Parathyroid adenoma (tissue), 2 donors: ENCODE measurements at regions not wholly inside any gene's neighbourhood (a gene's known extent, or its start where the extent isn't known, plus 50 kb on each side); places are given as distances from the start of the nearest gene placed in this dataset.

Experiments used
- H2AFZ ChIP-seq: fragments of 300-600 bp; sonication (generic); one replicate; pipeline ENCODE4 v1.7.0; 2017; ENCODE audit warnings: antibody characterized with exemption, mild to moderate bottlenecking
- H3K27ac ChIP-seq: fragments of 300-600 bp; sonication (generic); one replicate; pipeline ENCODE4 v1.7.0; 2017
- H3K27me3 ChIP-seq: fragments of 300-600 bp; sonication (generic); one replicate; pipeline ENCODE4 v1.7.0; 2017; ENCODE audit warnings: low read length; ENCODE audit not compliant: control insufficient read depth, insufficient read depth
- H3K36me3 ChIP-seq: fragments of 300-600 bp; sonication (generic); one replicate; pipeline ENCODE4 v1.7.0; 2017; ENCODE audit warnings: low read length; ENCODE audit not compliant: control insufficient read depth, insufficient read depth
- H3K4me1 ChIP-seq: fragments of 300-600 bp; sonication (generic); one replicate; pipeline ENCODE4 v1.7.0; 2017; ENCODE audit warnings: control low read depth
- H3K4me2 ChIP-seq: fragments of 300-600 bp; sonication (generic); one replicate; pipeline ENCODE4 v1.7.0; 2017; ENCODE audit warnings: low read length
- H3K4me3 ChIP-seq: fragments of 300-600 bp; sonication (generic); one replicate; pipeline ENCODE4 v1.7.0; 2017; ENCODE audit warnings: low read depth, low read length
- H3K79me2 ChIP-seq: fragments of 300-600 bp; sonication (generic); one replicate; pipeline ENCODE4 v1.7.0; 2017; ENCODE audit warnings: control low read depth
- H3K9ac ChIP-seq: fragments of 300-600 bp; sonication (generic); one replicate; pipeline ENCODE4 v1.7.0; 2017; ENCODE audit warnings: mild to moderate bottlenecking
- H3K9me3 ChIP-seq: fragments of 300-600 bp; sonication (generic); one replicate; pipeline ENCODE4 v1.7.0; 2017; ENCODE audit warnings: low read length; ENCODE audit not compliant: control insufficient read depth
- CTCF ChIP-seq: fragments of 300-600 bp; sonication (generic); IDR thresholded peaks from one replicate; pipeline ENCODE4 v1.7.0; 2017; ENCODE audit warnings: antibody characterized with exemption, mild to moderate bottlenecking
- donor health status: primary hyperparathyroidism.

GRCh38 chr3:43194069-43194468 lies 88.2 kb upstream of the POMGNT2 start:
- H3K4me1 ChIP-seq = no peaks in the 10 kb centered on the region
- H3K9me3 ChIP-seq = no peaks in the 10 kb centered on the region
- no peak overlapping the region for H3K27ac ChIP-seq
- no peaks in the 10 kb centered on the region for H3K79me2 ChIP-seq
- H2AFZ ChIP-seq = no peak overlapping the region
- no peak overlapping the region for H3K9ac ChIP-seq
- no peaks in the 10 kb centered on the region for H3K27me3 ChIP-seq
- H3K36me3 ChIP-seq = no peaks in the 10 kb centered on the region
- no peak overlapping the region for H3K4me2 ChIP-seq
- no peak for TF ChIP-seq CTCF
- H3K4me3 ChIP-seq = no peak overlapping the region

GRCh38 chr3:43192028-43192427 lies 86.1 kb upstream of the POMGNT2 start:
- TF ChIP-seq CTCF = no peak
- H3K9me3 ChIP-seq = no peaks in the 10 kb centered on the region
- H3K36me3 ChIP-seq = no peaks in the 10 kb centered on the region
- H3K79me2 ChIP-seq = no peaks in the 10 kb centered on the region
- H3K27me3 ChIP-seq = no peaks in the 10 kb centered on the region
- no peak overlapping the region for H3K4me2 ChIP-seq
- H3K9ac ChIP-seq = no peak overlapping the region
- no peak overlapping the region for H2AFZ ChIP-seq
- H3K4me3 ChIP-seq = no peak overlapping the region
- H3K4me1 ChIP-seq = no peaks in the 10 kb centered on the region
- H3K27ac ChIP-seq = no peak overlapping the region

GRCh38 chr3:43191116-43191515 lies 85.2 kb upstream of the POMGNT2 start:
- H3K27ac ChIP-seq = no peak overlapping the region
- no peak overlapping the region for H3K4me3 ChIP-seq
- TF ChIP-seq CTCF = no peak
- no peaks in the 10 kb centered on the region for H3K36me3 ChIP-seq
- no peak overlapping the region for H3K9ac ChIP-seq
- no peaks in the 10 kb centered on the region for H3K27me3 ChIP-seq
- no peaks in the 10 kb centered on the region for H3K79me2 ChIP-seq
- H2AFZ ChIP-seq = no peak overlapping the region
- no peak overlapping the region for H3K4me2 ChIP-seq
- H3K4me1 ChIP-seq = no peaks in the 10 kb centered on the region
- no peaks in the 10 kb centered on the region for H3K9me3 ChIP-seq

GRCh38 chr3:43190670-43191069 lies 84.8 kb upstream of the POMGNT2 start:
- no peaks in the 10 kb centered on the region for H3K36me3 ChIP-seq
- H3K79me2 ChIP-seq = no peaks in the 10 kb centered on the region
- H3K4me2 ChIP-seq = no peak overlapping the region
- no peak overlapping the region for H2AFZ ChIP-seq
- no peak overlapping the region for H3K4me3 ChIP-seq
- no peaks in the 10 kb centered on the region for H3K9me3 ChIP-seq
- peaks cover under 1% of the 10 kb centered on the region for H3K4me1 ChIP-seq
- no peaks in the 10 kb centered on the region for H3K27me3 ChIP-seq
- H3K9ac ChIP-seq = no peak overlapping the region
- TF ChIP-seq CTCF = no peak
- no peak overlapping the region for H3K27ac ChIP-seq

GRCh38 chr3:43187836-43188479 lies 82.1 kb upstream of the POMGNT2 start:
- TF ChIP-seq CTCF = no peak
- no peaks in the 10 kb centered on the region for H3K36me3 ChIP-seq
- no peak overlapping the region for H3K4me3 ChIP-seq
- no peaks in the 10 kb centered on the region for H3K79me2 ChIP-seq
- H3K9me3 ChIP-seq = no peaks in the 10 kb centered on the region
- H3K27me3 ChIP-seq = no peaks in the 10 kb centered on the region
- no peak overlapping the region for H3K9ac ChIP-seq
- no peak overlapping the region for H3K4me2 ChIP-seq
- no peak overlapping the region for H2AFZ ChIP-seq
- H3K27ac ChIP-seq = no peak overlapping the region
- peaks cover 3% of the 10 kb centered on the region for H3K4me1 ChIP-seq
